PC-3 (cell line): ENCODE measurements at regions not wholly inside any gene's neighbourhood (a gene's known extent, or its start where the extent isn't known, plus 50 kb on each side); places are given as distances from the start of the nearest gene placed in this dataset.

ENCODE experiments used
- ATAC-seq: fragments of 200-7000 bp; cut with Tn5 transposase; 2 replicates; pipeline ENCODE4 v1.9.1; 2020; ENCODE audit warnings: mild to moderate bottlenecking, moderate library complexity
- BruUV-seq: library from RNA; stranded (reverse); fragments of 400-500 nt; replicated peaks from 2 replicates; lab custom pipeline; 2021; lab: Mats Ljungman, UMichigan
- CTCF ChIA-PET: fragments of 300-600 bp; sonication (Branson Sonifier 250); formaldehyde crosslinking; loops from one replicate; lab custom pipeline; 2022; ENCODE audit warnings: antibody characterized with exemption; lab: Charles Lee
- POLR2A ChIA-PET: fragments of 300-600 bp; sonication (Branson Sonifier 250); formaldehyde crosslinking; loops from one replicate; lab custom pipeline; 2022; ENCODE audit warnings: antibody characterized with exemption; ENCODE audit not compliant: unreplicated experiment; lab: Charles Lee
- DNase-seq: peaks from one replicate; pipeline ENCODE4 v3.0.0-alpha.2; 2015
- H2AFZ ChIP-seq: fragments of 300-600 bp; sonication (generic); 2 replicates; pipeline ENCODE4 v1.6.0; 2016; ENCODE audit warnings: antibody characterized with exemption, low read length
- H3F3A ChIP-seq: fragments of 300-600 bp; sonication (generic); one replicate; pipeline ENCODE4 v1.6.0; 2017; ENCODE audit warnings: antibody characterized with exemption, low read length, control low read depth, mild to moderate bottlenecking; ENCODE audit not compliant: unreplicated experiment
- H3K27ac ChIP-seq: fragments of 300-600 bp; sonication (generic); 2 replicates; pipeline ENCODE4 v1.5.1; 2016; ENCODE audit warnings: mild to moderate bottlenecking, low read length
- H3K27me3 ChIP-seq: fragments of 300-600 bp; sonication (generic); 2 replicates; pipeline ENCODE4 v1.6.1; 2016; ENCODE audit warnings: low read length, mixed read lengths
- H3K36me3 ChIP-seq: fragments of 300-600 bp; sonication (generic); 2 replicates; pipeline ENCODE4 v1.6.1; 2016; ENCODE audit warnings: low read depth, mixed run types, low read length, mixed read lengths
- H3K4me1 ChIP-seq: fragments of 300-600 bp; sonication (generic); 2 replicates; pipeline ENCODE4 v1.5.1; 2016; ENCODE audit warnings: low read length; ENCODE audit not compliant: insufficient read depth
- H3K4me2 ChIP-seq: fragments of 300-600 bp; sonication (generic); 2 replicates; pipeline ENCODE4 v1.6.0; 2016; ENCODE audit warnings: low read length
- H3K4me3 ChIP-seq: fragments of 300-600 bp; sonication (generic); 2 replicates; pipeline ENCODE4 v1.5.1; 2016; ENCODE audit warnings: mild to moderate bottlenecking, low read length, mixed read lengths
- H3K79me2 ChIP-seq: fragments of 300-600 bp; sonication (generic); 2 replicates; pipeline ENCODE4 v1.6.1; 2017; ENCODE audit warnings: low read length, mixed read lengths
- H3K9ac ChIP-seq: fragments of 300-600 bp; sonication (generic); 2 replicates; pipeline ENCODE4 v1.6.0; 2016; ENCODE audit warnings: mild to moderate bottlenecking, low read length
- H3K9me2 ChIP-seq: fragments of 300-600 bp; sonication (generic); replicated peaks from 2 replicates; pipeline ENCODE4 v1.6.1; 2016; ENCODE audit warnings: mixed run types, low read length, mixed read lengths
- H3K9me3 ChIP-seq: fragments of 300-600 bp; sonication (generic); 2 replicates; pipeline ENCODE4 v1.6.1; 2016; ENCODE audit warnings: low read length, mixed read lengths
- H4K20me1 ChIP-seq: fragments of 300-600 bp; sonication (generic); 2 replicates; pipeline ENCODE4 v1.6.1; 2016; ENCODE audit warnings: low read length, mixed read lengths
- EZH2 ChIP-seq: fragments of 300-600 bp; sonication (generic); IDR thresholded peaks from one replicate; pipeline ENCODE4 v1.6.1; 2017; ENCODE audit warnings: antibody characterized with exemption, mild to moderate bottlenecking, low read length; ENCODE audit not compliant: unreplicated experiment
- EZH2phosphoT487 ChIP-seq: fragments of 300-600 bp; sonication (generic); IDR thresholded peaks from 2 replicates; pipeline ENCODE4 v1.6.1; 2018; ENCODE audit warnings: mild to moderate bottlenecking, antibody characterized with exemption, low read length, borderline replicate concordance
- intact Hi-C: fragments of 100-400 bp; cut with micrococcal nuclease; formaldehyde crosslinking; loops from 2 replicates; pipeline ENCODE4 v1.9.0; 2023
- TF ChIP-seq, protein P1 (sequence below): fragments of 300-600 bp; sonication (generic); conservative IDR thresholded peaks from 2 replicates; pipeline ENCODE4 v1.5.1; 2017; ENCODE audit warnings: antibody characterized with exemption, low read depth, mild to moderate bottlenecking, low read length

- POLR2A ChIA-PET, result no interaction called here
- H3K36me3 ChIP-seq, result no peaks in the 10 kb centered on the region
- no peaks in the 10 kb centered on the region for H4K20me1 ChIP-seq
- H3K79me2 ChIP-seq, result no peaks in the 10 kb centered on the region
- H3K9me3 ChIP-seq, result 0 out of 2 replicates have a peak, but pooled peaks cover 4% of the 10 kb centered on the region
- TF ChIP-seq, protein P1, sequence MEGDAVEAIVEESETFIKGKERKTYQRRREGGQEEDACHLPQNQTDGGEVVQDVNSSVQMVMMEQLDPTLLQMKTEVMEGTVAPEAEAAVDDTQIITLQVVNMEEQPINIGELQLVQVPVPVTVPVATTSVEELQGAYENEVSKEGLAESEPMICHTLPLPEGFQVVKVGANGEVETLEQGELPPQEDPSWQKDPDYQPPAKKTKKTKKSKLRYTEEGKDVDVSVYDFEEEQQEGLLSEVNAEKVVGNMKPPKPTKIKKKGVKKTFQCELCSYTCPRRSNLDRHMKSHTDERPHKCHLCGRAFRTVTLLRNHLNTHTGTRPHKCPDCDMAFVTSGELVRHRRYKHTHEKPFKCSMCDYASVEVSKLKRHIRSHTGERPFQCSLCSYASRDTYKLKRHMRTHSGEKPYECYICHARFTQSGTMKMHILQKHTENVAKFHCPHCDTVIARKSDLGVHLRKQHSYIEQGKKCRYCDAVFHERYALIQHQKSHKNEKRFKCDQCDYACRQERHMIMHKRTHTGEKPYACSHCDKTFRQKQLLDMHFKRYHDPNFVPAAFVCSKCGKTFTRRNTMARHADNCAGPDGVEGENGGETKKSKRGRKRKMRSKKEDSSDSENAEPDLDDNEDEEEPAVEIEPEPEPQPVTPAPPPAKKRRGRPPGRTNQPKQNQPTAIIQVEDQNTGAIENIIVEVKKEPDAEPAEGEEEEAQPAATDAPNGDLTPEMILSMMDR, result no peak
- TF ChIP-seq EZH2phosphoT487 (no peak), EZH2 (no peak)
- H3K9me2 ChIP-seq, result no peaks in the 10 kb centered on the region
- no TSS peak for BruUV-seq
- no peaks in the 10 kb centered on the region for H3K27me3 ChIP-seq
- CTCF ChIA-PET, result no interaction called here
- no peak overlapping the region for H3K9ac ChIP-seq
- H3K4me3 ChIP-seq, result no peak overlapping the region
- H2AFZ ChIP-seq, result no peak overlapping the region
- ATAC-seq (no peak), DNase-seq (no peak)
- H3F3A ChIP-seq, result no peaks in the 10 kb centered on the region
- H3K4me2 ChIP-seq, result no peak overlapping the region
- intact Hi-C loops, result no loop called here
- no peak overlapping the region for H3K27ac ChIP-seq
- H3K4me1 ChIP-seq, result no peaks in the 10 kb centered on the region
Observed at GRCh38 chr15:27670486-27671209, 428.5 kb downstream of the OCA2 start.

DNA sequence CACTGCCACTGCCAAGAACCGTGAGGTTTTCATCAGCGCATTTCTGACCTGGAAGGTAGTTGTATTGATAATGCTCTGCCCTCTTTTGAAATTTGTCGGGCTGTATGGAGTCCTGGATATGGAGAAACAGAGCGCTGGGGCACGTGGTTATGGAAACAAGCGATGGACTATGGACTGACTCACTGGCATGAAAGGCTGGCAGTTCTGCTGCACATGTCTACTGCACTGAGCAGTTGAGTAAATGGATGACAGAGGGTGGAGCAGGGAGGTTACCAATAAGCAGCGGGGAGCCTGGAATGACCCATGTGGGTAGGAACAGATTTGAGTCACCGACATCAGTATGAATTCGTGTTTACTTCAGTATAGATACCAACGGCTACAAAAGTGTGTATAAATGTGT, 429.5 kb downstream of the OCA2 start:
- POLR2A ChIA-PET, result no interaction called here
- H3K9me2 ChIP-seq, result no peaks in the 10 kb centered on the region
- H3K36me3 ChIP-seq, result no peaks in the 10 kb centered on the region
- CTCF ChIA-PET, result no interaction called here
- H3K4me1 ChIP-seq, result no peaks in the 10 kb centered on the region
- no peak overlapping the region for H3K27ac ChIP-seq
- H3K4me2 ChIP-seq, result no peak overlapping the region
- no peaks in the 10 kb centered on the region for H4K20me1 ChIP-seq
- no peaks in the 10 kb centered on the region for H3F3A ChIP-seq
- H3K27me3 ChIP-seq, result no peaks in the 10 kb centered on the region
- no TSS peak for BruUV-seq
- intact Hi-C loops, result no loop called here
- DNase-seq (no peak), ATAC-seq (no peak)
- no peaks in the 10 kb centered on the region for H3K79me2 ChIP-seq
- 0 out of 2 replicates have a peak, but pooled peaks cover 4% of the 10 kb centered on the region for H3K9me3 ChIP-seq
- no peak overlapping the region for H3K4me3 ChIP-seq
- no peak overlapping the region for H2AFZ ChIP-seq
- TF ChIP-seq, protein P1, result no peak
- TF ChIP-seq EZH2, result no peak
- no peak overlapping the region for H3K9ac ChIP-seq

GRCh38 chr15:27668471-27669220, 430.5 kb downstream of the OCA2 start:
- Histone ChIP-seq H3K9me2 (no peaks in the 10 kb centered on the region), H3K79me2 (no peaks in the 10 kb centered on the region), H4K20me1 (no peaks in the 10 kb centered on the region), H3K27me3 (no peaks in the 10 kb centered on the region), H3K4me3 (no peak overlapping the region), H3K36me3 (no peaks in the 10 kb centered on the region), H3K9me3 (0 out of 2 replicates have a peak, but pooled peaks cover 4% of the 10 kb centered on the region), H3K9ac (no peak overlapping the region), H3K4me1 (no peaks in the 10 kb centered on the region), H2AFZ (no peak overlapping the region), H3K27ac (no peak overlapping the region), H3K4me2 (no peak overlapping the region), H3F3A (no peaks in the 10 kb centered on the region)
- intact Hi-C loops, result no loop called here
- POLR2A ChIA-PET, result no interaction called here
- DNase-seq (no peak), ATAC-seq (no peak)
- CTCF ChIA-PET, result no interaction called here
- BruUV-seq, result no TSS peak
- TF ChIP-seq, protein P1, result no peak
- no peak for TF ChIP-seq EZH2
- TF ChIP-seq EZH2phosphoT487, result no peak
